ENCODE measurements at regions not wholly inside any gene's neighbourhood (a gene's known extent, or its start where the extent isn't known, plus 50 kb on each side); places are given as distances from the start of the nearest gene placed in this dataset.

DNA sequence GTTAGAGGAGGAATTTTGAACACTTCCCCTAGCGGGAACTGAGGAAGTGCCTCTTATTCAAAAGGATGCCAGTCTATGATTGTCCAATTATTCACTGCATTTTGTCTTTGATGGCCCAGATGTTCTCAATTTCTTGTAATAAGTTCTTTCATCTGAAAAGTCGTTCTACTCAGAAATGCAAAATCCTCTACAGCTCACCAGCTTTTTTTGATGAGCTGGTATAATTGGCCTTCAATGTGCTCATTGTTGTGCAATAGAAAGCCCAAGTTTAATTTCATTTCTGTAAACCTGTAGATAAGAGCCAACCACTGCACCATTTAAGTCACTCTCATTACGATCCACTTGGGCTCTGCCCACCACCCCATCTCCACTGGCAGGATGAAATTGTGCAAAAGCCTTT is 978.7 kb upstream of the AUTS2 start:
- Histone ChIP-seq H3K36me3 (ENCODE audit: insufficient read depth, low read length) (no peaks in the 10 kb centered on the region), H3K79me2 (ENCODE audit: insufficient read depth, low read length) (no peaks in the 10 kb centered on the region), H2AFZ (ENCODE audit: low read depth, low read length) (no peak overlapping the region), H3K9ac (ENCODE audit: low read length) (no peak overlapping the region), H3K4me2 (ENCODE audit: low read length) (no peak overlapping the region), H3K9me3 (ENCODE audit: insufficient read depth, low read depth, low read length) (peaks cover 5% of the 10 kb centered on the region), H3K27ac (ENCODE audit: low read depth, low read length) (no peak overlapping the region), H4K20me1 (ENCODE audit: insufficient read depth, low read length) (no peaks in the 10 kb centered on the region), H3K4me3 (ENCODE audit: insufficient read depth, low read depth, low read length) (no peak overlapping the region), H3K27me3 (ENCODE audit: insufficient read depth, low read length) (no peaks in the 10 kb centered on the region), H3K4me1 (ENCODE audit: insufficient read depth, low read length) (no peaks in the 10 kb centered on the region)
- H3K27me3 Mint-ChIP-seq (ENCODE audit: low read depth, unreplicated experiment): no peaks in the 10 kb centered on the region
- FAIRE-seq: no peak
- no peaks in the 10 kb centered on the region for H3K36me3 Mint-ChIP-seq (ENCODE audit: low read depth, unreplicated experiment)
- no peaks in the 10 kb centered on the region for H3K4me1 Mint-ChIP-seq (ENCODE audit: low read depth, unreplicated experiment)
- H3K4me3 Mint-ChIP-seq (ENCODE audit: unreplicated experiment): no peak overlapping the region
- no peak overlapping the region for H3K27ac Mint-ChIP-seq (ENCODE audit: unreplicated experiment)
- no peak for DNase-seq (ENCODE audit: low read depth)
- no peak for TF ChIP-seq EZH2 (IDR thresholded peaks at IDR 0.05; ENCODE audit: insufficient read depth, low read length)
- TF ChIP-seq, protein P1, sequence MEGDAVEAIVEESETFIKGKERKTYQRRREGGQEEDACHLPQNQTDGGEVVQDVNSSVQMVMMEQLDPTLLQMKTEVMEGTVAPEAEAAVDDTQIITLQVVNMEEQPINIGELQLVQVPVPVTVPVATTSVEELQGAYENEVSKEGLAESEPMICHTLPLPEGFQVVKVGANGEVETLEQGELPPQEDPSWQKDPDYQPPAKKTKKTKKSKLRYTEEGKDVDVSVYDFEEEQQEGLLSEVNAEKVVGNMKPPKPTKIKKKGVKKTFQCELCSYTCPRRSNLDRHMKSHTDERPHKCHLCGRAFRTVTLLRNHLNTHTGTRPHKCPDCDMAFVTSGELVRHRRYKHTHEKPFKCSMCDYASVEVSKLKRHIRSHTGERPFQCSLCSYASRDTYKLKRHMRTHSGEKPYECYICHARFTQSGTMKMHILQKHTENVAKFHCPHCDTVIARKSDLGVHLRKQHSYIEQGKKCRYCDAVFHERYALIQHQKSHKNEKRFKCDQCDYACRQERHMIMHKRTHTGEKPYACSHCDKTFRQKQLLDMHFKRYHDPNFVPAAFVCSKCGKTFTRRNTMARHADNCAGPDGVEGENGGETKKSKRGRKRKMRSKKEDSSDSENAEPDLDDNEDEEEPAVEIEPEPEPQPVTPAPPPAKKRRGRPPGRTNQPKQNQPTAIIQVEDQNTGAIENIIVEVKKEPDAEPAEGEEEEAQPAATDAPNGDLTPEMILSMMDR (IDR thresholded peaks at IDR 0.05; ENCODE audit: insufficient read depth, low read depth, low read length): no peak
- peaks cover 4% of the 10 kb centered on the region for H3K9me3 Mint-ChIP-seq (ENCODE audit: unreplicated experiment)

DNA sequence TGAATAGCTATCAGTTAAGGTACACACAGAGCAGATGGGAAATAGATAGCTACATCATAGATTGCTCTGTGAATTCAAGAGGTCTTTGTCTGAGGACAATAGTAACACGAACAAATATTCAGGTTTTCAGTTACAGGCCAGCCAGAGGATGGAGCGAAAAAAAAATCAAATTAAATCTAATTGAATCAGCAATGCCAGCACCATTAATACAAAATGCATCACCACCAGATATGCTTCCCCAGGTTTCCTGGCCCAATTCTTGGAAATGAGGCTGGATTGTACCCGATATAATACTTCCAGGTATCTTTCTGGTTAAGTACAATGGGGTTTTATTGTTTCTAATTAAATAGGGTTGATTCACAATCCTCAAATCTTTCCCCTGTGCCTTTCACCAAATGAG is 975.8 kb upstream of the AUTS2 start:
- Mint-ChIP-seq H3K36me3 (ENCODE audit: low read depth, unreplicated experiment) (no peaks in the 10 kb centered on the region), H3K4me1 (ENCODE audit: low read depth, unreplicated experiment) (no peaks in the 10 kb centered on the region), H3K27me3 (ENCODE audit: low read depth, unreplicated experiment) (no peaks in the 10 kb centered on the region), H3K4me3 (ENCODE audit: unreplicated experiment) (no peak overlapping the region), H3K9me3 (ENCODE audit: unreplicated experiment) (no peaks in the 10 kb centered on the region), H3K27ac (ENCODE audit: unreplicated experiment) (no peak overlapping the region)
- no peak overlapping the region for H3K9ac ChIP-seq (ENCODE audit: low read length)
- TF ChIP-seq, protein P1 (IDR thresholded peaks at IDR 0.05; ENCODE audit: insufficient read depth, low read depth, low read length): no peak
- TF ChIP-seq EZH2 (IDR thresholded peaks at IDR 0.05; ENCODE audit: insufficient read depth, low read length): no peak
- no peak overlapping the region for H3K4me3 ChIP-seq (ENCODE audit: insufficient read depth, low read depth, low read length)
- DNase-seq (ENCODE audit: low read depth) (no peak), FAIRE-seq (no peak)
- no peaks in the 10 kb centered on the region for H3K27me3 ChIP-seq (ENCODE audit: insufficient read depth, low read length)
- no peak overlapping the region for H2AFZ ChIP-seq (ENCODE audit: low read depth, low read length)
- H3K79me2 ChIP-seq (ENCODE audit: insufficient read depth, low read length): no peaks in the 10 kb centered on the region
- no peaks in the 10 kb centered on the region for H4K20me1 ChIP-seq (ENCODE audit: insufficient read depth, low read length)
- no peaks in the 10 kb centered on the region for H3K9me3 ChIP-seq (ENCODE audit: insufficient read depth, low read depth, low read length)
- H3K36me3 ChIP-seq (ENCODE audit: insufficient read depth, low read length): no peaks in the 10 kb centered on the region
- no peak overlapping the region for H3K4me2 ChIP-seq (ENCODE audit: low read length)
- H3K27ac ChIP-seq (ENCODE audit: low read depth, low read length): no peak overlapping the region
- no peaks in the 10 kb centered on the region for H3K4me1 ChIP-seq (ENCODE audit: insufficient read depth, low read length)

DNA sequence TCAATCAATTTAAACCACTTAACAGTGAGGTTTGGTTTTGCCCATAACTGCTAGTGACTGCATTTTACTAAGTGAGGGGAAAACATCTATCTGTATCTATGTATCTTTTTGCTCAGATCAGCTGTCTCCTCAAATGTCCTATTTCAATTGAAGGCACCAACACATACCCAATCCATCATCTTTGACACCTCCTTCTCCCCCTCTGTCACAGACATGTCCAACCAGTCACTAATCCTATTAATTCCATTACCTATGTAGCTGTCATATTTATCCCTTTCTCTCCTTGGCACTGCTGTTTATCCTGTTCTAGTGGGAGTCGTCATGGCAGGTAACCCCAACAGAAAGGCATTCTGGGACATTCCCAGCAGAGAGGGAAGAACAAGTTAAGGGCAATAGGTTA is 975.2 kb upstream of the AUTS2 start:
- Mint-ChIP-seq H3K9me3 (ENCODE audit: unreplicated experiment) (peaks cover 2% of the 10 kb centered on the region), H3K4me3 (ENCODE audit: unreplicated experiment) (no peak overlapping the region), H3K4me1 (ENCODE audit: low read depth, unreplicated experiment) (no peaks in the 10 kb centered on the region), H3K27ac (ENCODE audit: unreplicated experiment) (no peak overlapping the region), H3K27me3 (ENCODE audit: low read depth, unreplicated experiment) (no peaks in the 10 kb centered on the region), H3K36me3 (ENCODE audit: low read depth, unreplicated experiment) (no peaks in the 10 kb centered on the region)
- no peaks in the 10 kb centered on the region for H3K27me3 ChIP-seq (ENCODE audit: insufficient read depth, low read length)
- no peaks in the 10 kb centered on the region for H3K9me3 ChIP-seq (ENCODE audit: insufficient read depth, low read depth, low read length)
- DNase-seq (ENCODE audit: low read depth) (no peak), FAIRE-seq (no peak)
- TF ChIP-seq, protein P1 (IDR thresholded peaks at IDR 0.05; ENCODE audit: insufficient read depth, low read depth, low read length): no peak
- TF ChIP-seq EZH2 (IDR thresholded peaks at IDR 0.05; ENCODE audit: insufficient read depth, low read length): no peak
- no peak overlapping the region for H2AFZ ChIP-seq (ENCODE audit: low read depth, low read length)
- no peaks in the 10 kb centered on the region for H3K36me3 ChIP-seq (ENCODE audit: insufficient read depth, low read length)
- no peaks in the 10 kb centered on the region for H4K20me1 ChIP-seq (ENCODE audit: insufficient read depth, low read length)
- no peak overlapping the region for H3K4me2 ChIP-seq (ENCODE audit: low read length)
- H3K4me3 ChIP-seq (ENCODE audit: insufficient read depth, low read depth, low read length): no peak overlapping the region
- H3K27ac ChIP-seq (ENCODE audit: low read depth, low read length): no peak overlapping the region
- no peak overlapping the region for H3K9ac ChIP-seq (ENCODE audit: low read length)
- H3K79me2 ChIP-seq (ENCODE audit: insufficient read depth, low read length): no peaks in the 10 kb centered on the region
- no peaks in the 10 kb centered on the region for H3K4me1 ChIP-seq (ENCODE audit: insufficient read depth, low read length)

Measured in astrocyte (in vitro differentiated cells and primary cell).